Fibroblast of peridontal ligament (primary cell): ENCODE measurements at regions not wholly inside any gene's neighbourhood (a gene's known extent, or its start where the extent isn't known, plus 50 kb on each side); places are given as distances from the start of the nearest gene placed in this dataset.
"Not testable (repeated sequence)": the region's sequence is repeated elsewhere in the genome, so short reads cannot be mapped to it uniquely, and the experiment has no call there.

ENCODE experiments used
- DNase-seq: peaks from one replicate; pipeline ENCODE4 v3.0.0-alpha.2; 2010; ENCODE audit errors: extremely low read depth

DNA sequence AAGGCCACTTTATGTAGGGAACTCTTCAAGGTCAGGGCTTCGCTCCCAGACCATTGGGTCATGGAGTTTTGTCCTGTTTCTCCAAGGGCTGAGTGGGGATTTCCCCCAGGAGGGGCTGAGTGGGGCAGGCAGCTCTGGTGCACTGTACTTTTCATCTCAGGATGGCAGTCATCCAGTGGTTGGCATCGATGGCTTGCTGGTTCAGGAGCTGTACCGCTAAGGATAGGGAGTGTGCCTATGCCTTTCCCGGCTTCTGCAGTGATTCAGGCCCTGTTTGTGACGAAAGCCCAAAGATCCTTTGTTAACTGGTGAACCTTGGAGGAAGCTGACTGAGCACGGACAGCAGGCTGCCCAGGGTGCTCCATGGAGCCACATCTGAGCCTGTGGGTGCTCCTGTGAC is 100.1 kb upstream of the GADD45A start:
- DNase-seq = no peak

DNA sequence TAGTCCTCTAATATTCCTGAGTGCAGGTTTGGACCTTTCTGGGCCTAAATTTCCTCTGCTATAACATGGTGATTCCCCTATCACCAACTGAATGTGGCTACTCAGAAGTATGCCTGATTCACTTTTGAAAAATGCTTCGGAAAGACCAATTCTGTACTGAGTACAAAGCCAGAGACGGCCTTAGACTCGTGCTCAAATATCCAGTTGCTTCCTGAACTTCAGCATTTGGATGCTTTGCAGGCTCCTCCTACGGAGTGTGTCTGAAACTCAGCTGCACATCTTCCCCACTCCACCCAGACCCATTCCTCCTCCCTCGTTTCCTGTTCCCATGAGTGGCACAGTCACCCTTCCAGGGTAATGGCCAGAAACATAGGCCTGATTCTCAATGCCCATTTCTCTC is 98.4 kb upstream of the GADD45A start:
- DNase-seq = peak; percentile 71

DNA sequence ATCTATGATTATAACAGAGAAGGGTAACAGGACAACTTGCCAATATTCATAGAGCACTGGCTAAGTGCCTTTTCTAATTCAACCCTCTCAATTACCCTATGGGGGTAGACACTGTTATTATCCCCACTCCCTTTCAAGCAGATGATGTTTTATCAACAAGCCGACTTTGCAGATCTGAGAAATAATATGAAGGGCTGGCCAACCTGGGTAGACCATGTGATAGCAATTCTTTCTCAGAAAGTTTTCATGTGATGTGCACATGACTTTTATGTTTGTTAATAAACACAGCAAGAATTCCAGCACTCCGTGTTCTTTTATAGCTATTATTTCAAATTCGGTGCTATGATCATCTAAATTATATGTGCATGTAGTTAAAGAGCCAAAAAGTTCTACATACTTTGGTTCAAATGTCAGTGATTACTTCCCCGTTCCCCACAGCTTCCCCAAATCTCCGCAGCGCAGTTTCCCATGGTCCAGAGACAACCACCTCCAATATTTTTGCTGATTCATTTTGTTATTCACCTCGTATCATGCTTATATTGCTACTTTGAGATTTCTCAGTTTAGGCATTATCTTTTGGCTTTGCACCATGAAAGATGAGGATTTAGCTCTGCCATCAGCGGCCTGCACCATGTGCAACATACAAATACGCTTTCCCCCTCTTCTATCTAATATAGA is 96.7 kb upstream of the GADD45A start:
- no peak for DNase-seq

DNA sequence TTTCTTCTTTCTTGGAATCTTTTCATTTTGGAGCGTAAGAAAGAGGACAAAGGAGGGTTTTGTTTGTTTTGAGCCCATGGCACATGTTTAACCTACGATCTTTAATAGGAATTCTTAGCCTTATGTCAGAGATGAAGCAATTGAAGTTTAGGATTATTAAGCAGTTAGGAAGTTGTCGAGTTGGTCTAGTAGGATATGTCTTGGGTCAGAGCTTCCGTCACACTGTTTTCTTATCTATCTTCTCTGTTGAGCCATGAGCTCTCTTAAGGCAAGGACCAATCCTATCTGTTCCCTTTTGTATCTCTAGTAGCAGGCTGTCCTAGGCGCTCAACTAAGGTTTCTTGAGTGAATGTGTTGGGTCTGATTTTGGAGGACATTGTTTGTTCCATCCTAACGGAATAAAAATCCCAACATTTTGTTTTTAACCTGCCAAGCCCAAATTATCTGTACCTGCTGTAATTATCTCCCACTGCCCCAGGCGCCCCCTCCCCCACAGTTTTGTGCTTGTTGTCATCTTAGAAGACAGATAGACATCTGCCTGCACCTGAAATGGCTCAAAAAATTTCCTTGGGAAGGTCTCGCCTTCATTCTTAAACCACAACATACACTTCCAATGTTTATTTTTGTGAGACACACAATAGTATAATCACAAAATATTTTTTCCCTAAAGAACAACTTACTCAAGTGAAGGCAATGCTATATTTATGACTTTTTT is 95.3 kb upstream of the GADD45A start:
- no peak for DNase-seq

DNA sequence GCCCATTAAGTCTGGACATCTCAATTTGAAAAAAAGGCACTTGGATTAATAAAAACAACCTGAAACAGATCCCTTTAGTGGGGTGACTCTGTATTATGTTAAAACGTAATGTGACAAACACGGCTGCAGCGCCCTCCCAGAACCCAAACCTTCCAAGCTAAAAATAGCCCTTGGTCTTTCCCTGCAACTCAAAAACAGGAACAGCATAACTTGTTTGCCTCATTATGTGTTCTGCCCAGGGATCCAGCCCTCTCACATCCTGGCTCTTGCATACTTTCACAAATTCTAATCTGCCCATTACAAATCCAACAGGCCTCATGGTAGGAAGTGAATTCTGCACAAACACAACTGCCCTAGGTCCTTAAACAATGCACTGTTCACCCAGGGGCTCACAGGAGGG is 94.7 kb upstream of the GADD45A start:
- DNase-seq = peak; percentile 60

DNA sequence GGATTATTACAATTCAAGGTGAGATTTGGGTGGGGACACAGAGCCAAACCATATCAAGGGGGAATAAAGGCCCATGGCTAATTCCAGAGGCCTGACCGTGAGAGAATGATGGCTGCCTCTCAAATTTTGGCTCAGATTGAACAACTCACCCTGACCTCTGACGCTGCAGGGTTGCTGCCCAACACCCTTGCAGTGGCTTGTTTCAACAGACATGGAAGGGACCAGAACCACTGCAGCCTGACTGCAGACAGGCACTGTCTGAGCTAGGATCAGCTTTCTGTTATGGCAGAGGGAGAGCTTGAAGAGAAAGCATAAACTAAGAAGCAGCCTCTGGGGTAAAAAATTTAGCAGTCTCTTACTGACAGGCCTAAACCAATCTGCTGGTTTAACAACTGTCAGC is 90.2 kb upstream of the GADD45A start:
- no peak for DNase-seq

DNA sequence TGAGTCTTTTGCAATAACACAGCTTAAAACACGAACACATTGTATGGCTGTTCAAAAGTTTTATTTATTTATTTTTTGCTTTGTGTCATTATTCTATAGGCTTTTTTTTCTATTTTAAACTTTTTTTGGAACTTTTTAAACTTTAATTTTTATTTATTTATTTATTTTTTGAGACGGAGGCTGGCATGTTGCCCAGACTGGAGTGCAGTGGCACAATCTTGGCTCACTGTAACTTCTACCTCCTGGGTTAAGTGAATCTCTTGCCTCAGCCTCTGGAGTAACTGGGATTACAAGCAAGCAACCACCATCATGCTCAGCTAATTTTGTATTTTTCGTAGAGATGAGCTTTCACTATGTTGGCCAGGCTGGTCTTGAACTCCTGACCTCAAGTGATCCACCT is 88.3 kb upstream of the GADD45A start:
- DNase-seq = no peak

DNA sequence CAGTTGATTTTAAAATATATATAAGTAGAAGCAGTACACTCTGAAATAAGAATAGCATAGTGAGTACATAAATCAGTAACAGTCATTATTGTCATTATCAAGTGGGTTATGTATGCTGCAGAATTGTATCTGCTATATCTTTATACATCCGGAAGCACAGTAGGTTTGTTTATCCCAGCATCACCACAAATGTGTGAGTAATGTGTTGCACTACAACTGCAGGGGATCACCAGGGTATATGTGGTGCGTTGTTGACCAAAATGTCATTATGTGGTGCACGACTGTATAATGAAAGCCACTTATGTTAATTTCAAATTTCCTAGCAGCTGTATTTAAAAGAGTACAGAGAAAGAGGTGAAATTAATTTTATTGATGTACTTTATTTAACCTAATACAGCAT is 87.7 kb upstream of the GADD45A start:
- no peak for DNase-seq

DNA sequence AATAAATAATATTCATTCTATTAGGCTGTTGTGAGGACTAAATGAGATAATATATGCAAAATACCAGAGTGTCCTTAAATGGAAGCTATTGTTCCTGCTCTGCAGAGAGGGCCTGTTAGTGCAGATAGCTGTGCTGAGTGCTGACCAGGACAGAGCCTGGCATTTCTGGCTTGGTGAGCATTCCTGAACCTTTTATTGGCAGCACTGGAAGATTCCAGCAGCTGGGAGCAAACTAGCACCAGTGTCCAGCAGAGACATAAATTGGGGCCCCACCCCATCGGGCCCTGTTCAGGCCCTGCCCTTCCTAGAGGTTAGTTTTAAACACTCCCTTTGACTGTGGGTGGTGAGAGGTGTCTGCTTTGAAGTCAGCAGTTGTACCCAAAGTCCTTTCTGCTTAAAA is 85.9 kb upstream of the GADD45A start:
- DNase-seq = peak; percentile 27

DNA sequence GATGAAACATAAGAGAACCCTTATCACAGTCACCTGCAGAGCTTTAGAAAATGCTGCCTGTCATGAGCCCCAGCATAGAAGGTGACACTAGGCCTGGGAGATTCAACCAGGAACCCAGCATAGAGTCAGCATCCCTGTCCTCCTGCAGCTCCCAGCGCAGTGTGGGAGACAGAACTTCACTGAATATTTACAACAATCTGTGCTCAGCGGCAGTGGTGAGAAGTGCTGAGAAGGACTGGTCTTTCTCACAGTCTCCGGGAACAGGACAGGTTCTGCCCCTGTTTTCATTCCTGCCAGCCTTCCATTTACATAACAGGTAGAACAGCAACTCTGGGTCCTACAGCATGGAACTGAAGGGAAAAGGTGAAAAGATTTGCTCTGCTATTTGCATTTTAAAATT is 83.5 kb upstream of the GADD45A start:
- DNase-seq = no peak

DNA sequence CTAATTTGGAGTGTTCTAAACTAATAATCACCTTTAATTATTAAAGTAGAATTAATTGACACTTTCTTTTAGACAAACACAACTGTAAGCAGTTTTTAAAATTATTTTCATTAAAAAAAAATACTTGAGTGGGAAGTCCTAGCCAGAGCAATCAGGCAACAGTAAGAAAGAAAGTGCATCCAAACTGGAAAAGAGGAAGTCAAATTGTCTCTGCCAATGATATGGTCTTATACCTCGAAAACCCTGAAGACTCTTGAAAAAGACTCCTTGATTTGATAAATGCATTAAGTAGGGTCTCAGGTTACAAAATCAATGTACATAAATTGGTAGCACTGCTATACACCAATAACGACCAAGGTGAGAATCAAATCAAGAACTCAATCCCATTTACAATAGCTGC is 83.0 kb upstream of the GADD45A start:
- no peak for DNase-seq

DNA sequence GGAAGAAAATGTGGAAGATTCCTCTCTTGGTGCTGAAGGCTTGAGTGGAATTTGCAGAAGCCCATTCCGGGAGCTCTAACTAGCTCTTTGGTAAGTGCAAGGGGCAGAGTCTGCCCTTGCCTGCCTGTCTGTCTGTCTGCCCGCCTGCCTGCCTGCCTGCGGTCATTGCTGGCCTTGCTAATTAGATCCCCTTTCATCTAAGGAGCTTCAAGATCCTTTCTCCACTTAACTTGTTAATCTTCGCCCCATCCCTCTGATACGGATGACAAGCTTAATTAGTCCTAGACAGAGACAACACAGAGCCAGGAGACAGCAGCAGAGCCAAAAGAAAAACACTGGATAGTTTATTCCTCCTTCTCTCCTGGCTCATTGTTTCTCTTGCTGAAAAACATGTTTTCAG is 80.2 kb upstream of the GADD45A start:
- no peak for DNase-seq

DNA sequence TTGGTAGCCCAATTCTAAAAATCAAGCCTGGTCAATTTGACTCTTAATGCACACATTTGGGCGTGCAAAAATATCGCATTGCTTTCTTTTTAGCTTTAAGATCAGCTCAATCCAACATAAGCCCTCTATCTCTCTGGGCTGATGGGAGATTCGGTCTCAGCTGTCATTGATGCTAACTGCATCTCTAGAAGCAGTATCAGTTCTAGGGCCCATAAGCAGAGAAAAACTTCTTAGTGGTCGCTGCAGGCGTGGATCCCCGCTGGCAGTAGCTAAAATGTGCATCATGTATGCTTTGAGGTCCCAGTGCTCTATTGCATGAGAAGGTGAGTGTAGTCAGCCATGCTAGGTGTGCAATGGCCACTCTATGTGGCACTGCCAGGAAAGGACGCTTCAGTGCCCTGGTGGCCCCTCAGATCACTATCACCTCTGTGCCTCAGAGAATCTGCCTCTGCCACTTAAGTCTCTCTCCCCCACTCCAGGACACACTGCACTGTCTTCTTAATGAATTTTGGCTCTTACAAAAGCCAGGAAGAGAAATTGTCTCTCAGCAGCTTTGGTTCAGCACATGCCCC is 79.7 kb upstream of the GADD45A start:
- no peak for DNase-seq

DNA sequence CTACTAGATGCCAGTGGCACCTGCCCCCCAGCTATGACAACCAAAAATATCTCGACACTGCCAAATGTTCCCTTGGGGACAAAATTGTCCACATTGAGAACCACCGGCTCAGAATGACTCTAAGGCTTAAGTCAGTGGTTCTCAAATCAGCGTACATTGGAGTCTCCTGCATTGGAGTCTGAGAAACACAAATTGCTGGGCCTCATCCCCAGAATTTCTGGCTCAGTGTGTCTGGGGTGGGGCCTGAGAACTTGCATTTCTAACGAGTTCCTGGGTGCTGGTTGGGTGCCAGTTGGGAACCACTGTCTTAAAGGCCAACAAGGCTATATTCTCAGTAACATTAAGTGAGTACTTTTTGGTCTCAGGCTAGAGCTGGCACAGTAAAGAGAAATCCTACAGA is 77.7 kb upstream of the GADD45A start:
- no peak for DNase-seq

DNA sequence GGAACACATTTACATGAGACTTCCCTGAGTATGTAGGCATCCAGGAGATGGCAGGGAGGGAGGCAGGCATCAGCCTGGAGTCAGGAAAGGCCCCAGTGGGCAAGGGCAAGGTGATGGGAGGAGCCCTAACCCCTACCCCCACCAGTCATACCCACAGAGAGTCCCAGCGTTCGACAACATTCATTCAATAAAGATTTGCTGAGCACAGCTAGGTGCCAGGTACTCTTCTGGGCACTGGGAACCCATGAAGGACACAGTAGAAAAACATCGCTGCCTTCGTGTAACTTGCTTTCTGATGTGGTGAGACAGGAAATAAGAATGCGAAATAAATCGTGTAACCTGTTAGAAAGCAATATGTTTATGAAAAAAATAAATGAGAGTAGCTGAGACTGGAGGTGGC is 77.3 kb upstream of the GADD45A start:
- DNase-seq = no peak

DNA sequence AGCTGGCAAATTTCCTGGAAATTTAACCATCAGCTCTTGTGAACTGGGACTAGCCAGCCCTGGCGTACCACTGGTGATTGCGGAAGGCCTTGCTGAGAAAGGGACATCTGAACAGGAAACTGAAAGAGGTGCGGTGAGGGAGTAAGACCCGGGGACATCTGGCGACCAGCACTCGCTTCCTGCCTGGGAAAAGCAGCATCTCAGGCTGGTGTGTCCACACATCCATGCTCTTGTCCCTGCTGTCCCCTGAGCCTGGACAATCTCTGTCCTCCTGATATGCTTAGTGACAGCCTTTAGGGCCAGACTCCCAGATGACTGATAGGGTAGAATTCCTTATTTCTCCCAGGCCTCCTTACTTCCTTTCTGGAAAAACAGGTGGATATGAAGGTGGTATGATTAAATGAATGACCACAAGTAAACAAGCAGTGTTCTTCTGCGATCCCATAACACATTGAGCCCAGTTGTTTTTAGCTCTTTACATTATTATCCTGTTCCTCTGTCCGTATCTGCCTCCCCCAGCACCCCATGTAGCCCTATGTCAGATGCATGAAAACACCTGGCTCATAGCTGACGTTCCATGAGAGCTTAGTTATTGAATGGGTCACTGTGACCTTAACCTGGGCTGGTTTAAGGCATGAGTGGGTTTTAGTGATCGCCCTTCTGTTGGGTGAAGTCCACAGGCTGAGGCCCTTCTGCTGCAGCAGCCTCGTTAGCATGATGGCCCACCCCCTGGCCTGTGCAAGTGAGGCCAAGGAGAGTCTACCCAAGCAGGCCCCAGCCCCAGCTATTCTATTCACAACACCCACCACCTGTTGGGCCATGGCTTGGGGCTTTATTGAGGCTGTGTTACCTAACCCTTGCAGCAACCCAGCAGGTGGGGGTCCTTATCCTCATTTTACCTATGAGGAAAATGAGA is 76.1 kb upstream of the GADD45A start:
- no peak for DNase-seq

DNA sequence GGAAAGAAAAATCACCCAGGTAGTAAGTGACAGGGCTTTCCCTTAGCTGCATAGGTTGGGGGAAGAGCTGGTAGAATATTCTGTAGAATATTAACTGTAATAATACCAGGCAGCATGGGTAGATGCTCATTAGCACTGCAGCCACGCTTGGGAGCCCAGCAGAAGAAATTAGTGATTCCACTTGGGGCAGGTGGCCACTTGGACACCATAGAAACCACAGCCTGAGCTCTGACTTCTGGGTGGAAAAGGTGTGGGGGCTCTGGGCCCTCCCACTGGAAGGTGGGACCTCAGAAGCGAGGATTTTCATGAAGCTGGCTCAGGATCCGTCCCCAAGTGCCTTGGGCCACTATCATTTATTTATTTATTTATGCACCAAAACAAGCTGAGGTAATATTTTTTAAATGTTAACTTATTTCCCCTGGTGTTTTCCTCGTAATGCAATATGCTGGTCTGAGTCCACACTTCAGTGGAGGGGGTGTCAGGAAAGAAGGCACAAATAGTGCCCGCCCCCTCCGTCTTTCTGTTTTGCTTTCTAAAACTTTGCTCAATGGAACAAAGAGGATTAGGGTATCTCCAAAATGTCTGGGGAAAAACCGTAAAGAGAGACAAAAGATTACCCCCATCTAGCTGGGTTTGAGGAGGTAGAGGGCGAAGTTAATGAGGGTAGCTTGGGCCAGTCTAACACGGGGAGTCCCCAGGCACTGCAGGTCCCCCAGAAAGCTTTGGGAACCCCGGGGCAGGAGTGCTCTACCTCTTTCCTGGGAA is 75.2 kb upstream of the GADD45A start:
- no peak for DNase-seq

DNA sequence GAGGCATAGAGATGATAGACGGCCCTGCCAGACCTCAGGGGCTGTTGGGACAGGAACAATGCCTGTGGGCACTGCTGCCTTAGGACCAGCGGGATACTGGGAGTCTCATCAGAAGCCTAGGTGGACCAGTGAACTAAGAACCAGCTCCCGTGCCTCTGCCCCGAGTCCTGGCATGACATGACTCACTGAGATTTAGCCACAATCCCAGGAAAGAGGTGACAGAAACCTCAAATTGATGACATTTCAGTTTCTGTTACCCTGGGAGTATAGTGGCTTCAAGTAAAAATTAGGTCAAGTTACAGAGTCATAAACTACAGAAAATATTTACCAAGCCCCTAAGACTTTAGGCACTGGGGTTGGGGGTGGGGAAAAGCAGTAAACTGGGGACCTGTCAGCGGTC is 74.6 kb upstream of the GADD45A start:
- no peak for DNase-seq

DNA sequence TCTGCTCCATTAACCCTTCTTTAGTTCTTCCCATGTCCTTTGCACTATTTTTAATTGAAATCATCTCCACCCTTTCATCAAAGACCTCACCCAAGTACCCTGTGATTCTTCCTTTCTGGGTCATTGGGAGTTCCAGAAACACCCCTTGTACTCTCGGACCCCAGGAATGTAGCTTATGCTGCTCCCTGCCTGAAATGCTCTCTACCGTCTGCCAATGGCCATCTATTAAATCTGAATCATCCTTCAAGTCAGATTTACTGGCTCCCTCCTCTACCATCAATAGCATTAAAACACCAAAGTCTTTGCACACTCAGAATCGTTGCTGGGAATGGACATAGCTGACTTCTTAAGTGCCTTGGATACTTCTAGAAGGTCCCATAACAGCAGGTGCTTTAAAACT is 73.2 kb upstream of the GADD45A start:
- DNase-seq = peak; percentile 29

DNA sequence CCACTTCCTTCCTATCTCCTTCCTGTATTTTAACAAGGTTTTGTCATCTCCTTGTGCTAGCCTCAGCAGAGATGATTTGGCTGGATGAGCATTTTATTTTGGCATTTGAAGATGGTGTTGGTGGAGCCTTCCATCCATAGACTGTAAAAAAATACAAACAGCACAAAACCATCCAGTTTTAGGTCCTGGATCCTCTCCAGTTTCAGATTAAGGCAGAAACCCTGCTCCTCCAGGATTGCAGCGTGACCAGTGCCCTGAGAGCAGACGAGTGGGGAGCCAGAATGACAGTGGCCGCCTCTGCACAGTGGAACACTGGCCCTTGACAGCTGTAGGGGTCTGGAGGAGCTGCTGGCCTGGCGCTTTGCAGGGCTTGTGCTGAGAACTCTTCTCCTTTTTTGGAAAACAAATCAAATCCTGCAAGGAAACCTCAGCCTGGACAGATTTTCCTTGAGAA is 72.2 kb upstream of the GADD45A start:
- DNase-seq = peak; percentile 51

DNA sequence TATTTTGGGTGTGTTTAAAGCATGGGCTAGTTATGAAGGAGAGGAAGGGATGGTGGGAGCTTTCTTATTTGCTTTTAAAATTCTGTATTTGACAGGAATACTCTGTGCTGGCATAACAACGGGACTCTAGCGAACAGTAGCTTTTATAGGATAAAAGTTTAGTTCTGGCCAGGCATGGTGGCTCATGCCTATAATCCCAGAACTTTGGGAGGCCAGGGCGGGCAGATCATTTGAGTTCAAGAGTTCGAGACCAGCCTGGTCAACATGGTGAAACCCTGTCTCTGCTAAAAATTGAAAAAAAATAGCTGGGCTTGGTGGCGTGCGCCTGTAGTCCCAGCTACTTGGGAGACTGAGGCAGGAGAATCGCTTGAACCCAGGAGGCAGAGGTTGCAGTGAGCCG is 71.5 kb upstream of the GADD45A start:
- DNase-seq = not testable (repeated sequence)
